ENCODE measurements at regions not wholly inside any gene's neighbourhood (a gene's known extent, or its start where the extent isn't known, plus 50 kb on each side); places are given as distances from the start of the nearest gene placed in this dataset.

DNA sequence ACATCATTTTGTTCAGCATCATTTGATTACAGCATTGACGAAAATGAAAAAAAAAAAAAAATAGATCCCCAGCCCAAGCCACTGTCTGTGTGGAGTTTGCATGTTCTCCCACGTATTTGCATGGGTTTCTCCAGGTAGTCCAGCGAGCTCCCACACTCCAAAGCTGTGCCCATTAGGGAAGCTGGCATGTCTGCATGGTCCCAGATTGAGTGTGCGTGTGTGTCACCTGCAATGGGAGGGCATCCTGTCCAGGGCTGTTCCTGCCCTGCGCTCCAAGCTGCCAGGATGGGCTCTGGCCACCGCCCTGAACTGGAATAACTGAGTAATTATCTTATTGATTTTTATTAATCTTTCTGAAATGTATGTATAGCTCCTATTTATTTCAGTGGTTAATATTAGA is 88.6 kb downstream of the KLF12 start:
- DNase-seq (ENCODE audit: extremely low read depth, low read depth): no peak

DNA sequence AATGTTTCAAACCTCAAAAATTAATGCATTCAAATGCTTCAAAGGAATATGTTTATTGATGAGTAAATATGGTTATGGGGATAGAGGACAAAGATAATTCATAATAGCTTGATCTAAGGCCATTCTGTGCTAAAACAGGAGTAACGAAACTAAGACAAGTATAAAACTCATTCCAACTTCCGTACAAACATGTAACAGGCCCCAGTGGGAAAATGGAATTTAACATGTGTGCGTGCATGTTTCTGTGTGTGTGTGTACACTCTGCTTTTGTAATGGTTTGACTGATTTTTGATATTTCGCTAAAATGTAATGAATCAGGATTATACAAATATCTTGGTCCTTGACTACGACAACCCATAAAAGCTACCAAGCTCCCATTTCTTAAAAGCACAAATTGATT is 91.0 kb downstream of the KLF12 start:
- DNase-seq (ENCODE audit: extremely low read depth, low read depth): no peak

DNA sequence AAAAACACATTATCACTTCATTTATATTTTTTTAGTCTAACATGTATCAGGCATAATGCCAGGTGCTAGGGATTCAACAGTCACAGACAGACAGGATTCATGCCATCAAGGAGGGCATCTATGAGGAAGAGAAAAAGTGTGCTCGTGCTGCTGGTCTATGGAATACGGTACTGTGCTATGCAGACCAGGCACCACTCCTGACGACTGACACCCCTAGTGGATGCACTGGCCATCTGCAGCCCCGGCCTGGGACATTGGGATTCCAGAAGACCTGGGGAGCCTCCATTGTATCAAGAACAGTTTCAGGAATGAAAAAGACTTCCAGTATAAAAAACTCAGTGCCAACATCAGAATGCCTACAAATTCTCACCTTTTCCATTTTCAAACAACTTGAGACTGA is 94.0 kb downstream of the KLF12 start:
- DNase-seq (ENCODE audit: extremely low read depth, low read depth): peak; percentile 33

DNA sequence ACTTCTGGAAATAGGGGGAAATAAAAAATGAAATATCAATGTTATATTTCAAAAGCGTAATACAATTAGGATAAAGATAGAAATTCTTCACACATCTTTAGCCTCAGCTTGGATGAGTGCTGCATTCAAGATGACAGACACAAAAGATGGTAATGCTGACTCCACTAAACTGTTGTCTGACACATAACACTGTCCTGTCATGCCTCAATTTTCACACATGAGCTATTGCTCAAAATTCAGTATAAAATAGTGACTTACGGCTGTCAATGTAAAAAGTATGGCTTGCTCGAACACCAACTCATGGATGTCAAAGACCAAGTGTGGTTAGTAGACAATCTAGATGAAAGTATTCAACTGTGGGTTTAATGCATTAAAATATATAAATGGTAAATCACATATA is 94.5 kb downstream of the KLF12 start:
- no peak for DNase-seq (ENCODE audit: extremely low read depth, low read depth)

DNA sequence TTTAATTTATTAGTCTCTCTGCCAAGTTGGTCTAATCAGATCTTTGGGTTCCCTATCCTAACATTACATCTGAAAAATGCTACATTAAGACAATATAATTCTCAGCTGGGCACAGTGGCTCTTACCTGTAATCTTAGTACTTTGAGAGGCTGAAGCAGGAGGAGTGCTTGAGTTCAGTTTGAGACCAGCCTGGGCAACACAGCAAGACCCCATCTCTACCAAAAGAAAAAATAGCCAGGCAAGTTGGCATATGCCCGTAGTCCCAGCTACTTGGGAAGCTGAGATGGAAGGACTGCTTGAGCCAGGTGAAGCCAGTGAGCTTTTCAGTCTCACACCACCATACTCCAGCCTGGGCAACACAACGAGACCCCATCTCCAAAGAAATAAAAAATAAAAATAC is 95.0 kb downstream of the KLF12 start:
- DNase-seq (ENCODE audit: extremely low read depth, low read depth): no peak

DNA sequence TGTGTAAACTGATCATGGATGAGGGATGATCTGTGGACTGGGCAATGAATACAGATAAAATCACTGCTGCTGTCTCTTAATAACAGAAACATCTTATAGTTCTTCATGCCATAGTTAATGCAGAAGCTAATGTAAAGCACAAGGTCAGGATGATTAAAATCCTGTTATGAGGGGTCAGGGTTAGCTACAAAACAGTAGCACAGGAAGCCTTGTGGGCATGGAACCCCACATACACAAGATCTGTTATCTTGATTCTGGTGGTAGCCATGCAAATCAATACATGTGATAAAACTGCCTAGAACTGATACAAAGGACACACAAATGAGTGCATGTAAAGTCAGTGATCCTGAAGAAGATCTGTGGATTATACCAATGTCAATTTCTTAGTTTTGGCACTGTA is 96.4 kb downstream of the KLF12 start:
- no peak for DNase-seq (ENCODE audit: extremely low read depth, low read depth)

DNA sequence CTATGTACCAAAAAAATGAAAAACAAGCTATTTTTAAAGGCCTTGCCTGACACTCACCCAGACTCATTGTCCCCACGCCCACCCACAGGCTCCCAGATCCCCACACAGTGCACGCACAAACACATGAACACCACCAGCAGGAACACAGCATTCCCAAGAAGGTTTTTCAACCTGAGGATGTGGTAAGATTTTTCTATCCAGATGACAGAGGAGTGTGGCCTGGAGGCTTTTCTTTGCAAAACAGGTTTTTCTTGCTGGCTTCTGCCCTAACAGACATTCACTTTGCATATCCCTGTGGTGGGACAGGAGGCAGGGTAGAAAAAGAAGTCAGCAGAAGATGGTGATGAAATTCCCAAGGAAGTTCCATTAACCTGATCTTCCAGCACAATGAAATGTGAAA is 97.8 kb downstream of the KLF12 start:
- DNase-seq (ENCODE audit: extremely low read depth, low read depth): no peak

DNA sequence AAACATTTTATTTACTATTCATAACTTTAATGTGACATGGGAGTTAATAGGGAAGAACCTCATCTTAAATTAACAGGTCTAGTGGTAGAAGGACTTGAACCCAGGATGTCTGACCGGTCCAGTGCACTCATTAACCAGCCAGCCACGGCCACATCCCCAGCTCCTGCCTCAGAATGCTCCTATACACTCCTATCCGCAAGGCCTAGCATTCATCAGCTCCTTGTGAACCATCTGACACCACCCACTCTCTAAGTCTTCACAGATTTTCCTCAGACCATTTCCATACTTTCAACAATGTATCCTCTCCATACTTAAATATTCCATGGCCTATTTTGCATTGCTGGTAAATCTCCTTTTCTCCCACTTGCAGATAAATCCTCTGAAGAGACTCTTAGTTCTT is 98.3 kb downstream of the KLF12 start:
- no peak for DNase-seq (ENCODE audit: extremely low read depth, low read depth)

DNA sequence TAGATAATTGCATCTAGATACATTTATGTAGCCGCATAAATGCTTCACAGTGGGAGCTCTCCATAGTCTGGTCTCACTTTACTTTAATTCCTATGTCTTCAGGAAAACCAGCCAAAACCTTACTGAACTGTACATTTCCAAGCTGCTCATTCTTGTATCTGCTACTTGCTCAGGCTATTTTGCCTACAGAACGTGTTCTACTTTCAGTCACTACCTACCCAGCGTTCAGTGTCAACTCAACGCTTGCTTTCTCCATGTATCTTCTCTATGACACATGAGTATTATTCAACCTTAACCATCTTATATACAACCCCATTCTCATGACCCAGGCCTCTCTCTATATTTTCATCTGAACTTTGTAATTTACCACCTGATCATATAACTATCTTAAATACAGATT is 101.9 kb downstream of the KLF12 start:
- no peak for DNase-seq (ENCODE audit: extremely low read depth, low read depth)

DNA sequence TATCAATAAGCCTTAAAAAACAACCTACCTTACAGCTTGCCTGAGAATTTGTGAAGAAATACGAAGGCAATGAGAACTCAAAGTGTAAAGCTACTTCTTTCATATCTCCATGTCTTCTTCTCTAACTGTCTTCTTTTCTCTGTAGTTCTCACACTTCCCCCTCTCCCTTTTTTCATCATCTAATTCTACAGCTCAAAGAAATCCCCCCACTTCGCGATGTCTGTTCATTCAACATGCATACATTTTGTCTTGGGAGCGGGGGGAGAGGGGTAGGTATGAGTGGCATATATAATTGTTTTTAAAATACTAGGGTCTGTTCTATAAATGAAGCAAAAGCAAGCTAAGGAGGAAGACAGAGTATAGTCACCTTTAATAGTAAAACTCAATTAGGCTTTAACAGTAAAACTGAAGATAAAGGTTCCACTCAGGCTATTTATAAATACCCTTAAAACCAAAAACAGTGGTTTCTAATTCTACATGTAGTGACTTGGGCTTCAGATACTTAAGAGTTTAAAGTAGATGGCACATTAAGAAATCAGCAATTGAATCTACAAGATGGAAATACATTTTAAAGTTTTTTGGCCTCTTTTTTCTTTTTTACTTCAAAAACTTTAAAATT is 106.9 kb downstream of the KLF12 start:
- DNase-seq (ENCODE audit: extremely low read depth, low read depth): no peak

DNA sequence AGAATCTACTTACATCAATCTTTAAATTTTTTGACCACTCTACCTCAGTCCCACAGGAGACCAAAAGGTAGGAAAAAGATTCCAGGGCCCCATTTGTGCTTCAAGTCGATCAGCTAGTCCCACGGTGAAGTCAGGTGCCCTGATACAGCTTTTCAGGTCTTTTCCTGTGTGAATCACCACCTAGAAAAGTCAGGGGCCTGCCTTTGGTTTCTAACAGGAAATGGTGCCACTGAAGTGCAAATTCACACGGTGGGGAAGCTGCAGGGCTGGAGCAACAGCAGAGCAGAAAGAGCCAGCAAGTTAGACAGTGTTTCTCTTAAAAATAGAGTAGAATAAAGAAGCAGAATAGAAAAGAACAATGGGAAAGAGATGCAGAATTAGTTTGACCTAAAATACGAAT is 107.5 kb downstream of the KLF12 start:
- no peak for DNase-seq (ENCODE audit: extremely low read depth, low read depth)

DNA sequence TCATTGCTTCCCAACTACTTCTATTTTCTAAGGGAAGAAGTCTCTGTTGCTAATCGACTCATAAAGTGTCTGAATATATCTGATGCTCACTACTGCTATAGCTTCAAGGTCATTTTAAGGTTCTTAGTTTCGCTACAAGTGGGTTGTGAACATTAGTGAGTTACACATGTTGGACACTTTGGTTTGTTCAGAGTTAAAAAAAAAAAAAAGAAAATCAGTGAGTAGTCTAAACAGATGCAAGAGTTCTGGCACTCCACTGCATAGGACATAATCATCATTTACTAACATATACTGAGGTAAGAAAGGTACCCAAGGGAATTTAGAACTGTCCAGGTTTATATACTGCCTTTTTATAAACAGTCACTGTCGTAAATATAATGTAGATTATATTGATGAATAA is 108.8 kb downstream of the KLF12 start:
- DNase-seq (ENCODE audit: extremely low read depth, low read depth): no peak

DNA sequence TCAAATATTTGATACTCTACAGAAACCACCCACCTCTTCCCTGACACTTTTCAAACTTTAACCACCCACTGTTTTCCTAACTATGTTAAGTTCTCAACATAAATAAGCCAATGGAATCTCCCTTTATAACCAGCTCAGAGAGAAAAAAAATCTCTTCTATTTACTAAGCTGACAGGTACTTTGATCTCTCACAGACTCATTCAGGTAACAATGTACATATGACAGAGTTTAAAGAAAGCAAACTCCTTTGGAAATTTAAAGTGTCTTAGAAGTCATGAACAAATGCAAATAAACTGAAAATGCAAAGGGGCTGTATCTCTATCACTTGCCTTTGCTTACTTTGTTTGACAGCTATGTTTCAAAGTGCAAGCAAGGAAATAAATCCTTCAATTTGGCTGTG is 109.3 kb downstream of the KLF12 start:
- no peak for DNase-seq (ENCODE audit: extremely low read depth, low read depth)

DNA sequence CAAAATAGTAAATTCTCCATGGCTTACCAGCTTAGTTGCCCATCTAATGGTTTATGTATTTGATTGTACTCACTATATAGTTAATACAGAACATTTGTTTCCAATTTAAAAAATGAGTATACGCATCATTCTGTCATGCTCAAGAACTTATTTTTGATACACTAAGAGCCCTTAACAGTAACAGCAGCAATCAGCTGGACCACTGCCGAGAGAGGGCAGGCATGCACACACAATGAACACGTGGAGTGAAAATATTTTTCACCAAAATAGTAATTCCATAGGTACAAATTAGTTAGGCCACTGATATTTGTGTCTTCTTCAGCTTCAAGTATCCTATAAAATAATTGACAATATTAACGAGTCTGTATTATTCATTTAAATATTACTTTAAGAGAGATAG is 109.9 kb downstream of the KLF12 start:
- DNase-seq (ENCODE audit: extremely low read depth, low read depth): no peak

DNA sequence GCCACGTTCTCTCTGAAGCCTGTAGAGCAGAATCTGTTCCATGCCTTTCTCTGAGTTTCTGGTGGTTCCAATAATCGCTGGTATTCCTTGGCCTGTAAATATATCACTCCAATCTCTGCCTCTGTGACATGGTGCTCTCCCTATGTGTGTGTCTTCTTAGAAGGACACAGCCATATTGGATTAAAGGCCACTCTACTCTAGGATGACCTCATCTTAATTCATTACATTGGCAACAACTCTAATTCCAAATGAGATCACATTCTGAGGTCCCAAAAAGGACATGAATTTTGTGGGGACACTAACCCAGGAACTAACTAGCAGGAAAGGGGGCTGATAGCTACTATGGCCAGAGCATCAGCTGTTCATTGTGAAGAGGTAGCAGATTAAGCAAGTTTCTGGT is 110.7 kb downstream of the KLF12 start:
- DNase-seq (ENCODE audit: extremely low read depth, low read depth): no peak

DNA sequence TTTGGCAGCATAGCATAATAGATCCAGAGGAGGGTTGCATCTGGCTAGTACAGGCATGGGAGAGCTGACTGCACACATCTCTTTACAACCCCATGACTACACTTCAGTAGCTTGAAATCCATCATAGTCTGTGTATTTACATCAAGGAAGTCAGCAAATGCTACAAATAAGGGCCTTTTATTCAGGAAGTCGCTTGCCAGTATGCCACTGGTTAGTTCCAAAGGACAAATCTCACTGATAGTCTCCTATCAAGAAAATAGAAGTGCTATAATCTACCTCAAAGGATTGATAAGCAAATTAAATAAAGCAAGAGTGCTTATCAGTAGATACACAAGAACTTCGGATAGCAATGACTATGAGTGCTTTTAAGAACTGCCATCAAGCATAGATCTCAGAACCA is 112.7 kb downstream of the KLF12 start:
- DNase-seq (ENCODE audit: extremely low read depth, low read depth): no peak

DNA sequence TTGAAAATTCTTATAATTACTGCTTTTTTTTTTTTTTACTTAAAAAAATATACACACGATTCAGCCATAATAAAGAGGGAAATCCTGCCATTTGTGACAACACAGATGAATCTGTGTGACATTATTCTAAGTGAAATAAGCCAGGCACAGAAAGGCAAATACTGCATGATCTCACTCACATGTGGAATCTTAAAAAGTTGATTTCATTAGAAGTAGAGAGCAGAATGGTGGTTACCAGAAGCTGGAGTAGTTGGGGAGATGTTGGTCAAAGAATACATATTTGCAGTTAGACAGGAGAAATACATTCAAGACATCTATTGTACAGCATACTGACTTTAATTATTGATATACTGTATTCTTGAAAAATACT is 116.2 kb downstream of the KLF12 start:
- DNase-seq (ENCODE audit: extremely low read depth, low read depth): no peak

DNA sequence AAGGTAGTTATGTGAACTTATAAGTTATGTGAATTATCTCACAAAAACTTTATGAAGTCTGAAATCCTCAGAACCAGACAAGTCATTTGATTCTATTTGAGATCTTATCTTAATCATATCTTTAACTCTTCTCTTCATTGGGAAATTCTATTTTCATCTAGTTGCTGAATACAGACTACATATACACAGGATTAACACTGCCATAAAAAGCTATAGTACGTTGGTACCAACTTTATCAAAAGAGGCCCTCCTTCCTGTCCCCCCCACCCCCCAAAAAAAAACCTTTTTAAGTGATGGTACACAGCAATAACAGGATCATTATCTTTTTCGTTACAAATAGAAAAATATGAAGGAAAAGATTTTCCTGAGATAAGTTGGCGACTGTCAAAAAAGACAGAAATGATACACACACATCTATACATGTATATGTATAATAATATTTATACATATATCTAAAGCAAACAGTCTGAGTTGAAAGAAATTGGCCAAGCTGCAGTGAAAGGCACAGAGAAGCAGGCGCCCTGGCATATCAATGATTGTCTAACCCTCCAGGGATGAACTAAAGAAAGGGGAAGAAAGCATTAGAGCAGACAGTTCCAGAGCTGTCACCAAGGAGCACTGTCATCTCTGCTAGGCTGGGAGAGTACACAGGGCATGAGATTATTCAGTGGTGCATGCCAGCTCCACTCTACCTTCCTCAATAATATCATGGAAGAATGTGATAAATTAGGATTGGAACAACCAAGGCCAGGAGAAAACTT is 116.7 kb downstream of the KLF12 start:
- no peak for DNase-seq (ENCODE audit: extremely low read depth, low read depth)

DNA sequence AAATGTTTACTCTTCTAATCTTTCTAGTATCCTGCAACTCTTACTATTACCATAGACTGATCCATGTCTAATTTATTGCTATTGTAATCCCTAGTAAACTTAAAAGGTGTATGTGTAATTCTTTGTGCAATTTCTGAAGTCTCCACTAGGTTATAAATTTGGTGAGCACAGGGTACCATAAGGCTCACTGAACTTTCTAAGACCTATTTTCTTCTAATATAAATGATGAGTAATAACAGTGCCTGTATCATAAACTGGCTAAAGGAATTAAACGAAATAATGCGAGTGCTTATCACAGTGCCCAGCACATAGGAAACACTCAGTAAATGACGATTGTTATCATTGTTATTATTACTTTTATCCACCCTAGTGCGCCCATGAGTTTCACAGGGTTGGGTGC is 119.1 kb downstream of the KLF12 start:
- no peak for DNase-seq (ENCODE audit: extremely low read depth, low read depth)

DNA sequence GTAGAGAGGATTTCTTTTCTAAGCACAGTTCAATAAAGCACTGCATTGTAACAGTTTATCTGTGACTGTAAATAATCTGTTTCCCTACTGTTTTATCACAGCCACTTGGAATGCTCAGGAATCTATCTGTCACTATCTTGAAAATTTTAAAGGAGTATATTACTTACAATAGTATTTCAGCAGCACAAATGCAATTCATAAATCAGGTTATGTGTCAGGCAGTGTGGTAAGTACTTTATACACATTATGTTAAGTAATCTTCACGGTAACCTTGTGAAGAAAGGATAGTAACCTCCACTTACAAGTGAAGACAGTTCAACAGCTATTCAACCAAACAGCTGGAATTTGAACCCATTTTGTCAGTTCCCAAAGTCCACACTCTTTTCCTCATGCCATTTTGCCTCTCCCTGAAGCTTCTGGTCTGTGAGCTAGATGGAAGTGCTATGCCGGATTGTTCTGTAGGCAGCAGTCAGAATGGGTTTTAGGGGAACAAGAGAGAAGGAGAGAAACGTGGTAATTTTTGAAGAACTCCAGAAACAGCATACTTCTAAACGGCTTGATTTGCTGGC is 125.0 kb downstream of the KLF12 start:
- DNase-seq (ENCODE audit: extremely low read depth, low read depth): no peak

DNA sequence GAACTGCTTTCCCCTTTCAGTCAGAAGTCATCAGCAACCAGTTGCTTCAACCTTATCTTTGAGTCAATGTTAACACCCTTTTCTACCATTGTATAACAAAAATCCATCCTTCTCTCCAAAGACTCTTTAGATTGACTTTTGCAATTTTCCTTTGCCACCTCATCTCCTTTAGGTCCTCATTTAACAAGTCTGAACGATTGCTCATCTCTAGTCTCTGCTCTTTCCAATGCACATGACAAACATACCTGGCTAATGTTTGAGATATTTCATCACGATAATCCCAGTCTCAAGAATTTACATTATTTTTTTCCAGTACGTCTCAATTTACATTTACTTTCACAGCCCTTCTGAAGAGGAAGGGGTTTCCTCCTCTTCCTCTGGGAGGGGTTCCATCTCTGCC is 127.5 kb downstream of the KLF12 start:
- no peak for DNase-seq (ENCODE audit: extremely low read depth, low read depth)

DNA sequence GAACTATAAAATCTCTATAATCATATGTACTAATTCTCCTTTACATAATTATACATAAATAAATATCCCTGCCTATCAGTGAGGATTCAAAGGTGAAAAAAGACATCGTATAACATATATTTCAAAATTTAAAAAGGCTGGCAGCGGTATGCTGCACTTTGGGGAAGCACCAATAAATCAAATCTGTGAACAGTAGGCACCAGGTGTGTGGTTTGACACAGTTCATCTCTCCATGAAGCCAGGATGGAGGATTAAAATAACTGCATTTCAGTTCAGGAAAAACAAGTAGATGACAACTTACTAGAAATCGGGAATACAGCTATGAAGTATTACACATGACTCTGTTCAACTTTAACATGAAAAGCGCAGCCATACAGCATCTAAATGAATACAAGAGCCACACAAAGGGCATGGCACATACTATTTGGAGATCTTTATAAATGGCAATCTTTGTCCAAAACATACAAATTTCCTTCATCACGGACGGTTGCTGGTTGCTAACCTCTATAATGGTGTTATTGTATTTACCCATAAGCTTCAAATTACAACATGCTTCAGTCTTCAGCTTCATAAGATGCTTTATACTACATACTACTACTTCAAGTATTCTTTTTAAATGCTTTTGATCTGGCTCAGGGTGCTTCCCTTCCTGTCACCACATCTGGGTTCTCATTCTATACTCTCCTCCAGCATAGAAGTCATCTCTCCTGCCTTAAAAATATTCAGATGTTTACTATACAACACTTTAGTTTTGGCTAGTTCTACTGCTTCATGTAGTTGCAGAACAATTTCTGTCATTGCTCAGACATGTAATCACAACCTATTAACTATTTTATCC is 128.7 kb downstream of the KLF12 start:
- no peak for DNase-seq (ENCODE audit: extremely low read depth, low read depth)

Data from NCI-H460 (cell line).